Anterior cingulate cortex (tissue), 58 donors: ENCODE measurements at regions not wholly inside any gene's neighbourhood (a gene's known extent, or its start where the extent isn't known, plus 50 kb on each side); places are given as distances from the start of the nearest gene placed in this dataset.
A peak's percentile ranks its signal among the peaks of the same experiment; 100 is the strongest.
"Not testable (repeated sequence)": the region's sequence is repeated elsewhere in the genome, so short reads cannot be mapped to it uniquely, and the experiment has no call there.

Experiments used
- DNase-seq, 58 donors: peaks; one replicate each; lab custom pipeline; 2025; lab: John Stamatoyannopoulos, UW

- DNase-seq = no peak
Measured at GRCh38 chr3:56960234-56960917, 100.1 kb upstream of the SPATA12 start.

GRCh38 chr3:56958879-56959278, 101.6 kb upstream of the SPATA12 start:
- DNase-seq = no peak

- DNase-seq = no peak
Measured at GRCh38 chr3:56957522-56957921, 102.9 kb upstream of the SPATA12 start.

- no peak for DNase-seq
Measured at GRCh38 chr3:56956906-56957305, 103.6 kb upstream of the SPATA12 start.

GRCh38 chr3:56955492-56956111, 104.9 kb upstream of the SPATA12 start:
- DNase-seq = peak in 1 of 58 donors; percentile 8

- no peak for DNase-seq
Measured at GRCh38 chr3:56954125-56954524, 106.3 kb upstream of the SPATA12 start.

GRCh38 chr3:56952846-56953245, 107.6 kb upstream of the SPATA12 start:
- no peak for DNase-seq

GRCh38 chr3:56952061-56952460, 108.4 kb upstream of the SPATA12 start:
- no peak for DNase-seq

- no peak for DNase-seq
Measured at GRCh38 chr3:56951366-56951765, 109.1 kb upstream of the SPATA12 start.

- not testable (repeated sequence) for DNase-seq
Measured at GRCh38 chr3:56945378-56945777, 115.1 kb upstream of the SPATA12 start.

GRCh38 chr3:56942523-56942922, 117.9 kb upstream of the SPATA12 start:
- no peak for DNase-seq

GRCh38 chr3:56940976-56941375, 119.5 kb upstream of the SPATA12 start:
- no peak for DNase-seq

GRCh38 chr3:56940321-56940720, 120.1 kb upstream of the SPATA12 start:
- peak in 4 of 58 donors; percentile 20 to 45 (median 22) for DNase-seq

GRCh38 chr3:56939834-56940233, 120.6 kb upstream of the SPATA12 start:
- no peak for DNase-seq

- DNase-seq = no peak
Measured at GRCh38 chr3:56938530-56938929, 121.9 kb upstream of the SPATA12 start.

GRCh38 chr3:56937580-56937979, 122.9 kb upstream of the SPATA12 start:
- DNase-seq = no peak

GRCh38 chr3:56935811-56936210, 124.7 kb upstream of the SPATA12 start:
- no peak for DNase-seq

GRCh38 chr3:56934481-56934880, 126.0 kb upstream of the SPATA12 start:
- DNase-seq = not testable (repeated sequence)

GRCh38 chr3:56933803-56934202, 126.7 kb upstream of the SPATA12 start:
- DNase-seq = no peak

- peak in 1 of 58 donors; percentile 6 for DNase-seq
Measured at GRCh38 chr3:56932866-56933265, 127.6 kb upstream of the SPATA12 start.

- DNase-seq = no peak
Measured at GRCh38 chr3:56931836-56932235, 128.6 kb upstream of the SPATA12 start.

GRCh38 chr3:56930706-56931105, 129.0 kb upstream of the ARHGEF3 start:
- peak in 1 of 58 donors; percentile 25 for DNase-seq
